ENCODE measurements at regions not wholly inside any gene's neighbourhood (a gene's known extent, or its start where the extent isn't known, plus 50 kb on each side); places are given as distances from the start of the nearest gene placed in this dataset.

DNA sequence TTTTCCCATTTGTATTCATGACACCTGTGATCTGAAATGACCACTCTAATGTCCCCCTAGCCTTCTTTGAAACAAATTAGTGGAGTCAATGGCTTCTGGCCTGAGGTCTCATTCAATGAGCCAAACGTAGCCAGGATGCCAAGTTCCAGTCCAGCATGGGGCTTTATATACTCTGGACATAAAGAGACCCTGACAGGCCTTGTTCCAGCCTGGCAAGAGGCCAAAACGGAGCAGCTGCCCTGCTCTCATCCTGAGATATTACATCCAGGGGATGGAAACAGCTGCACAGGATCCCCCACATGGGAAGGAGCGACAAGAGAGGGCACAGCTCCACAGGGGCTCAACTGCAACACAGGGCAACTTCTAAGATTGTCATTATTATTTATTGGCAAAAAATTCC, 437.8 kb downstream of the CDH26 start:
- TF ChIP-seq, protein P1, sequence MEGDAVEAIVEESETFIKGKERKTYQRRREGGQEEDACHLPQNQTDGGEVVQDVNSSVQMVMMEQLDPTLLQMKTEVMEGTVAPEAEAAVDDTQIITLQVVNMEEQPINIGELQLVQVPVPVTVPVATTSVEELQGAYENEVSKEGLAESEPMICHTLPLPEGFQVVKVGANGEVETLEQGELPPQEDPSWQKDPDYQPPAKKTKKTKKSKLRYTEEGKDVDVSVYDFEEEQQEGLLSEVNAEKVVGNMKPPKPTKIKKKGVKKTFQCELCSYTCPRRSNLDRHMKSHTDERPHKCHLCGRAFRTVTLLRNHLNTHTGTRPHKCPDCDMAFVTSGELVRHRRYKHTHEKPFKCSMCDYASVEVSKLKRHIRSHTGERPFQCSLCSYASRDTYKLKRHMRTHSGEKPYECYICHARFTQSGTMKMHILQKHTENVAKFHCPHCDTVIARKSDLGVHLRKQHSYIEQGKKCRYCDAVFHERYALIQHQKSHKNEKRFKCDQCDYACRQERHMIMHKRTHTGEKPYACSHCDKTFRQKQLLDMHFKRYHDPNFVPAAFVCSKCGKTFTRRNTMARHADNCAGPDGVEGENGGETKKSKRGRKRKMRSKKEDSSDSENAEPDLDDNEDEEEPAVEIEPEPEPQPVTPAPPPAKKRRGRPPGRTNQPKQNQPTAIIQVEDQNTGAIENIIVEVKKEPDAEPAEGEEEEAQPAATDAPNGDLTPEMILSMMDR (IDR thresholded peaks at IDR 0.05), result no peak
- TF ChIP-seq TCF7L2 (IDR thresholded peaks at IDR 0.05; ENCODE audit: low read depth, low read length), result no peak
- TF ChIP-seq, protein P2, sequence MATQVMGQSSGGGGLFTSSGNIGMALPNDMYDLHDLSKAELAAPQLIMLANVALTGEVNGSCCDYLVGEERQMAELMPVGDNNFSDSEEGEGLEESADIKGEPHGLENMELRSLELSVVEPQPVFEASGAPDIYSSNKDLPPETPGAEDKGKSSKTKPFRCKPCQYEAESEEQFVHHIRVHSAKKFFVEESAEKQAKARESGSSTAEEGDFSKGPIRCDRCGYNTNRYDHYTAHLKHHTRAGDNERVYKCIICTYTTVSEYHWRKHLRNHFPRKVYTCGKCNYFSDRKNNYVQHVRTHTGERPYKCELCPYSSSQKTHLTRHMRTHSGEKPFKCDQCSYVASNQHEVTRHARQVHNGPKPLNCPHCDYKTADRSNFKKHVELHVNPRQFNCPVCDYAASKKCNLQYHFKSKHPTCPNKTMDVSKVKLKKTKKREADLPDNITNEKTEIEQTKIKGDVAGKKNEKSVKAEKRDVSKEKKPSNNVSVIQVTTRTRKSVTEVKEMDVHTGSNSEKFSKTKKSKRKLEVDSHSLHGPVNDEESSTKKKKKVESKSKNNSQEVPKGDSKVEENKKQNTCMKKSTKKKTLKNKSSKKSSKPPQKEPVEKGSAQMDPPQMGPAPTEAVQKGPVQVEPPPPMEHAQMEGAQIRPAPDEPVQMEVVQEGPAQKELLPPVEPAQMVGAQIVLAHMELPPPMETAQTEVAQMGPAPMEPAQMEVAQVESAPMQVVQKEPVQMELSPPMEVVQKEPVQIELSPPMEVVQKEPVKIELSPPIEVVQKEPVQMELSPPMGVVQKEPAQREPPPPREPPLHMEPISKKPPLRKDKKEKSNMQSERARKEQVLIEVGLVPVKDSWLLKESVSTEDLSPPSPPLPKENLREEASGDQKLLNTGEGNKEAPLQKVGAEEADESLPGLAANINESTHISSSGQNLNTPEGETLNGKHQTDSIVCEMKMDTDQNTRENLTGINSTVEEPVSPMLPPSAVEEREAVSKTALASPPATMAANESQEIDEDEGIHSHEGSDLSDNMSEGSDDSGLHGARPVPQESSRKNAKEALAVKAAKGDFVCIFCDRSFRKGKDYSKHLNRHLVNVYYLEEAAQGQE (IDR thresholded peaks at IDR 0.05; ENCODE audit: insufficient read depth in 1 of 2, low read depth in 2 of 2, low read length in 1 of 2), result no peak
- no peak for TF ChIP-seq POLR2AphosphoS5 (IDR thresholded peaks at IDR 0.05; ENCODE audit: low read depth, low read length)
- no peak for TF ChIP-seq SIN3A (IDR thresholded peaks at IDR 0.05; ENCODE audit: borderline replicate concordance, insufficient read depth, low read depth, low read length)

Data from Panc1 (cell line).